ENCODE measurements at regions not wholly inside any gene's neighbourhood (a gene's known extent, or its start where the extent isn't known, plus 50 kb on each side); places are given as distances from the start of the nearest gene placed in this dataset.

- no peaks in the 10 kb centered on the region for H3K27me3 ChIP-seq (ENCODE audit: insufficient read depth, low read length)
- no peaks in the 10 kb centered on the region for H3K9me3 ChIP-seq (ENCODE audit: insufficient read depth, low read depth, low read length)
- H3K4me3 ChIP-seq (ENCODE audit: low read length): no peak overlapping the region
- H3K9ac ChIP-seq (ENCODE audit: low read depth, low read length): no peak overlapping the region
- no peak overlapping the region for H3K27ac ChIP-seq (ENCODE audit: low read depth, low read length)
- peaks cover 10% of the 10 kb centered on the region for H3K4me1 ChIP-seq (ENCODE audit: insufficient read depth, low read length)
- no peaks in the 10 kb centered on the region for H3K36me3 ChIP-seq (ENCODE audit: insufficient read depth, low read length)
- 97% methylated on average over 2 of the region's 3 CpGs for WGBS
These were observed 381.8 kb upstream of the LCORL start for GRCh38 chr4:18403327-18403726.

DNA sequence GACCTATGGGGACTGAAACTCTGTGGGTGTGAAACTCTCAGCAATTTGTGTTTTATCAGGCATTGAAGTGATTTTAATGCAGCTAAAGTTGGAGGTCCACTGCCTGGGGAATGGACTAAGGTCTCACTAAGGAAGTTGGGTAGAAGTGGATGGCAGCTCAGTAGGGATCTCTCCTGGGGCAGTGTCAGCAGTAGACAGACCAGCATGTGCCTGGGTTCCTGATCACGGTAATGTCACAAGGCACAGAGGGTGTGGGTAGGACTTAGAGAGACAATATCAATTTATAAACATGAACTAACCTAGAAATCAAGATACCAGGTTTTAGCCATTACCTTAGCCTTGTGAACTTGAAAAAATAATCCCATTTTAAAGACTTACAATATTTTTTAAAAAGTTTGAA is 380.3 kb upstream of the LCORL start:
- WGBS: 100% methylated on average over 1 of the region's 1 CpG
- H3K27me3 ChIP-seq (ENCODE audit: insufficient read depth, low read length): no peaks in the 10 kb centered on the region
- no peak overlapping the region for H3K9ac ChIP-seq (ENCODE audit: low read depth, low read length)
- no peaks in the 10 kb centered on the region for H3K9me3 ChIP-seq (ENCODE audit: insufficient read depth, low read depth, low read length)
- no peak overlapping the region for H3K27ac ChIP-seq (ENCODE audit: low read depth, low read length)
- peaks cover 21% of the 10 kb centered on the region for H3K4me1 ChIP-seq (ENCODE audit: insufficient read depth, low read length)
- H3K4me3 ChIP-seq (ENCODE audit: low read length): no peak overlapping the region
- H3K36me3 ChIP-seq (ENCODE audit: insufficient read depth, low read length): no peaks in the 10 kb centered on the region

DNA sequence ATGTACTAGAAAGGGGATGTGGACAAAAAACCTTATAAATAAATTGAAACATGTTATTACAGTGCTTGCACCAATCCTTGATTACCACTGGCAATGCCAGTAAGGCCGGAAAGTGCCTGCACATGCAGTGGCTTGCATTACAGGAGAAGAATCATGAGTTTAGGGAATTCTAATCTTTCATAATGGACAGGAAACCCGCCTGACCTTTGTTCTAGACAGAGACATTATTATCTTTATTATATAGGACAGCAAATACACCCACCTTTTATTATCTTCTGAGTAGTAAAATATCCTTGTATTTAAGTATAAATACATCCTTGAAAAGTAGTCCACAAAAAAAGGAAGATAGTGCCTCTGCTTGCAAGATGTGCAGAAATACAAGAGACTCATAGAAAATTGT is 379.9 kb upstream of the LCORL start:
- no peaks in the 10 kb centered on the region for H3K9me3 ChIP-seq (ENCODE audit: insufficient read depth, low read depth, low read length)
- no peak overlapping the region for H3K27ac ChIP-seq (ENCODE audit: low read depth, low read length)
- no peak overlapping the region for H3K4me3 ChIP-seq (ENCODE audit: low read length)
- no peaks in the 10 kb centered on the region for H3K36me3 ChIP-seq (ENCODE audit: insufficient read depth, low read length)
- H3K9ac ChIP-seq (ENCODE audit: low read depth, low read length): no peak overlapping the region
- H3K27me3 ChIP-seq (ENCODE audit: insufficient read depth, low read length): no peaks in the 10 kb centered on the region
- 100% methylated on average over 1 of the region's 2 CpGs for WGBS
- peaks cover 21% of the 10 kb centered on the region for H3K4me1 ChIP-seq (ENCODE audit: insufficient read depth, low read length)

DNA sequence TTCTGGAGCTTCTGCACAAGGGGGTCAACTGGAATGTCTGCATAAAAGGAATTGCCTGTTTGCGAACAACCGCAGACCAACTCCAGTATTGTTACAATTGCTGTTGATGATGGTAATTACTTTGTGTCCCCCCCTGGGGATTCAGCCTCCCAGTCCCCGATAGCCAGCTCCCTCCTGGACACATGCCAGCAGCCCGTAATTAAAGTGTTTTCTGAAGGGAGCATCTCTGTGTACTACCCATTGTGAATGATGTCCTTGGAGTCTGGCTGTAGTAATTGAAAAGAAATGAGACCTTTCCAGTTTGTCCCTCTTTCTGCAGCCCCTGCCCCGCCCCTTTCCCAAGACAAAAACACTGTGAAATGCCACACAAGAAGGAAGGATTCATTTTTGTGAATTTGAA is 377.1 kb upstream of the LCORL start:
- Histone ChIP-seq H3K27ac (ENCODE audit: low read depth, low read length) (no peak overlapping the region), H3K36me3 (ENCODE audit: insufficient read depth, low read length) (no peaks in the 10 kb centered on the region), H3K4me1 (ENCODE audit: insufficient read depth, low read length) (peaks cover 21% of the 10 kb centered on the region), H3K9ac (ENCODE audit: low read depth, low read length) (no peak overlapping the region), H3K9me3 (ENCODE audit: insufficient read depth, low read depth, low read length) (no peaks in the 10 kb centered on the region), H3K4me3 (ENCODE audit: low read length) (no peak overlapping the region), H3K27me3 (ENCODE audit: insufficient read depth, low read length) (no peaks in the 10 kb centered on the region)
- WGBS: 74% methylated on average over 5 of the region's 5 CpGs

DNA sequence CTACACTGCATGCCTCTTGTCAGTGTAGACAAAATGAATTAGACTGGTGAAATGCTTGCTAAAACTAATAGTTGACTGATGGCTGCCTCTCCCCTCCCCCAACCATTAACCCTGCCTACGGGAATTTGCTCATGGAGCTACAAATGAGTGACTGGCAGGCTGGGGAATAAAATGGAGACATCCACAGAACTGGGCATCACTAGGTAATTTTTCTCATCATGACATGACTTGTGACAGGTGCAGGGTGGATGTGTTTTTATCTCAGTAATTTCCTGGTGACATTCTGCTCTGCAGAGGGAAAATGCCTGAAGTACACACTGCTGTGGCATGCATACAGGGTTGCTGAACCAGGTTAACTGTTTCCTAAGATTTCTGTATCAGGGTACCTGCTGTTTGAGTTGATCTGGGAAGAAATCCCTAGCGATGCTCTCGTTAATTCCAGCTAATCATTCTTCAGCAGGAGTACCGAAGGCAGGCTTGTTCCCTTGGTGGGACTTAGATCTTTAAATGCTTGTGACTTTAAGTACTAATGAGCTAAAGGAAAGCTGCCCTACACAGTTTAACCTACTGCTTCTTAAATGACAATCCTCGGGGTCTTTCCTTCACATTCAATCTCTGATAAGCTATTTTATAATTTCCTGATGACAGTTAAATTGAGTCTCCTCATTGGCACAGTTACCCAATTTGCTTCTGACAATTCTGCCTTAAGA is 376.3 kb upstream of the LCORL start:
- H3K27me3 ChIP-seq (ENCODE audit: insufficient read depth, low read length): no peaks in the 10 kb centered on the region
- 92% methylated on average over 5 of the region's 5 CpGs for WGBS

GRCh38 chr4:18394656-18395055 is 373.1 kb upstream of the LCORL start:
- no peak overlapping the region for H3K4me3 ChIP-seq (ENCODE audit: low read length)
- H3K9ac ChIP-seq (ENCODE audit: low read depth, low read length): no peak overlapping the region
- H3K27ac ChIP-seq (ENCODE audit: low read depth, low read length): no peak overlapping the region
- H3K4me1 ChIP-seq (ENCODE audit: insufficient read depth, low read length): peaks cover 21% of the 10 kb centered on the region
- H3K36me3 ChIP-seq (ENCODE audit: insufficient read depth, low read length): no peaks in the 10 kb centered on the region
- 88% methylated on average over 1 of the region's 1 CpG for WGBS
- H3K27me3 ChIP-seq (ENCODE audit: insufficient read depth, low read length): no peaks in the 10 kb centered on the region
- H3K9me3 ChIP-seq (ENCODE audit: insufficient read depth, low read depth, low read length): no peaks in the 10 kb centered on the region

More for the DNA sequence above, 376.3 kb upstream of the LCORL start:
- Histone ChIP-seq H3K4me3 (ENCODE audit: low read length) (no peak overlapping the region), H3K27ac (ENCODE audit: low read depth, low read length) (no peak overlapping the region), H3K9me3 (ENCODE audit: insufficient read depth, low read depth, low read length) (no peaks in the 10 kb centered on the region), H3K4me1 (ENCODE audit: insufficient read depth, low read length) (peaks cover 21% of the 10 kb centered on the region), H3K36me3 (ENCODE audit: insufficient read depth, low read length) (no peaks in the 10 kb centered on the region), H3K9ac (ENCODE audit: low read depth, low read length) (no peak overlapping the region)

GRCh38 chr4:18391354-18391728 is 369.8 kb upstream of the LCORL start:
- Histone ChIP-seq H3K9me3 (ENCODE audit: insufficient read depth, low read depth, low read length) (no peaks in the 10 kb centered on the region), H3K4me3 (ENCODE audit: low read length) (no peak overlapping the region), H3K27me3 (ENCODE audit: insufficient read depth, low read length) (no peaks in the 10 kb centered on the region), H3K27ac (ENCODE audit: low read depth, low read length) (no peak overlapping the region), H3K9ac (ENCODE audit: low read depth, low read length) (no peak overlapping the region), H3K36me3 (ENCODE audit: insufficient read depth, low read length) (no peaks in the 10 kb centered on the region), H3K4me1 (ENCODE audit: insufficient read depth, low read length) (no peaks in the 10 kb centered on the region)
- WGBS: 100% methylated on average over 1 of the region's 1 CpG

DNA sequence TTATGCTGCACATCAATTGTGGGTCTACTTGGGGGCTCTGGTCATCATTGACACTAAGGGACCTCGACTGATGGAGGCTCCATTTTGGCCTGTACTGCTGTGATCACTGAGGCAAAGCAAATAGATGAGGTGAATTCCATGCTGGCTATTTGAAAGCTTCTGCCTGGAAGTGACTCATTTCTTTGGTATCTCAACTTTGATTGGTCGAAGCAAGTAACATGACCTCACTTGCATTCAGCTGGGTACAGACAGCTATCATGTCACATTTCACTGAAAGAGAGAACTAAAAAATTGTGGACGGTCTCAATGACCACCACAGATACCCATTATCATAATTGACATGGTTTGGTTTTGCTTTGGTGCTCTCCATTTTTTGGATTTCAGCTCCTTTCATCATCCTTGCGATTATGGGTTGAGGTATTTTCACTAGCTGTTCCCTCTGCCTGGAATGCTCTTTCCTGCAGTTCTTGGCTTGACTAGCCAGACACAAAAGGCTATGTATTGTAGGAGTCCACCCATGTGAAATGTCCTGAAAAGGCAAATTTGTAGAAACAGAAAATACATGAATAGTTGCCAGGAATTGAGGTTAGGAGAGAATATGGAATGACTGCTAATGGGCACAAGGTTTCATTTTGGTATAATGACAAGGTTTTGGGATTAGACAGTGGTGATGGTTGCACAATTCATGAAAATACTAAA is 369.2 kb upstream of the LCORL start:
- Histone ChIP-seq H3K27ac (ENCODE audit: low read depth, low read length) (no peak overlapping the region), H3K27me3 (ENCODE audit: insufficient read depth, low read length) (no peaks in the 10 kb centered on the region), H3K4me3 (ENCODE audit: low read length) (no peak overlapping the region), H3K36me3 (ENCODE audit: insufficient read depth, low read length) (no peaks in the 10 kb centered on the region), H3K9me3 (ENCODE audit: insufficient read depth, low read depth, low read length) (no peaks in the 10 kb centered on the region), H3K9ac (ENCODE audit: low read depth, low read length) (no peak overlapping the region), H3K4me1 (ENCODE audit: insufficient read depth, low read length) (no peaks in the 10 kb centered on the region)
- 87% methylated on average over 4 of the region's 4 CpGs for WGBS

DNA sequence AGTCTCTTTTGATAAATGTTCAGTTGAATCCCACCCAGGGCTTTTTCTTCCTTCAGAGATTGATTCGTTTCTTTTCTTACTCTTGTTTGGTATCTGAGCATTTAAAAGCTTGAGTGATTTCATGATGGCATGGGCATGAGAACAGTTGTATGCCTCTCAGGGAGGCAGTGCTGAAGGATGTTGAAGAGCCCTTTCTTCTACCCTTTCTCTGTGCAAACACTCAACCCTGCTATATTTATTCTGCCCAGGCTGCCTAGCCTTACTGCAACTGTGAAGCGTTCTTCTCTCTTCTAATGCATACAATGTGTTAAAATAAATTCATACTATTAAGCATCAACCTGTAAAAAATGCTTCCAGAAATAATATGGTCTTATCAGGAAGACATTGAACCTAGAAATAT is 367.6 kb upstream of the LCORL start:
- H3K9ac ChIP-seq (ENCODE audit: low read depth, low read length): no peak overlapping the region
- no peaks in the 10 kb centered on the region for H3K27me3 ChIP-seq (ENCODE audit: insufficient read depth, low read length)
- H3K27ac ChIP-seq (ENCODE audit: low read depth, low read length): no peak overlapping the region
- no peaks in the 10 kb centered on the region for H3K4me1 ChIP-seq (ENCODE audit: insufficient read depth, low read length)
- no peak overlapping the region for H3K4me3 ChIP-seq (ENCODE audit: low read length)
- no peaks in the 10 kb centered on the region for H3K36me3 ChIP-seq (ENCODE audit: insufficient read depth, low read length)
- H3K9me3 ChIP-seq (ENCODE audit: insufficient read depth, low read depth, low read length): peaks cover 8% of the 10 kb centered on the region; the same call in 1 of the 2 replicates
- 90% methylated on average over 2 of the region's 2 CpGs for WGBS

GRCh38 chr4:18388039-18388438 is 366.5 kb upstream of the LCORL start:
- H3K9me3 ChIP-seq (ENCODE audit: insufficient read depth, low read depth, low read length): peaks cover 8% of the 10 kb centered on the region; the same call in 1 of the 2 replicates
- peaks cover 3% of the 10 kb centered on the region; the same call in 1 of the 2 replicates for H3K27me3 ChIP-seq (ENCODE audit: insufficient read depth, low read length)
- 93% methylated on average over 3 of the region's 3 CpGs for WGBS
- no peaks in the 10 kb centered on the region for H3K4me1 ChIP-seq (ENCODE audit: insufficient read depth, low read length)
- no peaks in the 10 kb centered on the region for H3K36me3 ChIP-seq (ENCODE audit: insufficient read depth, low read length)
- H3K9ac ChIP-seq (ENCODE audit: low read depth, low read length): no peak overlapping the region
- H3K27ac ChIP-seq (ENCODE audit: low read depth, low read length): no peak overlapping the region
- no peak overlapping the region for H3K4me3 ChIP-seq (ENCODE audit: low read length)

- Histone ChIP-seq H3K4me1 (ENCODE audit: insufficient read depth, low read length) (no peaks in the 10 kb centered on the region), H3K27ac (ENCODE audit: low read depth, low read length) (no peak overlapping the region), H3K9me3 (ENCODE audit: insufficient read depth, low read depth, low read length) (peaks cover 8% of the 10 kb centered on the region; the same call in 1 of the 2 replicates), H3K36me3 (ENCODE audit: insufficient read depth, low read length) (no peaks in the 10 kb centered on the region), H3K4me3 (ENCODE audit: low read length) (no peak overlapping the region), H3K27me3 (ENCODE audit: insufficient read depth, low read length) (peaks cover 62% of the 10 kb centered on the region), H3K9ac (ENCODE audit: low read depth, low read length) (no peak overlapping the region)
- WGBS: 77% methylated on average over 1 of the region's 1 CpG
These were observed 359.6 kb upstream of the LCORL start for GRCh38 chr4:18381186-18381585.

Data from HUES64 (cell line).